Transverse colon (tissue), 4 donors: ENCODE measurements at regions not wholly inside any gene's neighbourhood (a gene's known extent, or its start where the extent isn't known, plus 50 kb on each side); places are given as distances from the start of the nearest gene placed in this dataset.
A peak's percentile ranks its signal among the peaks of the same experiment; 100 is the strongest.

Experiments used
- DNase-seq: peaks from one replicate; pipeline ENCODE4 v3.0.0-alpha.2; 2019
- H3K27ac ChIP-seq, 4 donors: fragments of 200-600 bp; sonication (generic); 2 replicates each; pipeline ENCODE4 v1.5.1; 2016 to 2018; ENCODE audit warnings: inconsistent platforms in 4 of 4
- H3K27me3 ChIP-seq: fragments of 200-600 bp; sonication (generic); 2 replicates; pipeline ENCODE4 v1.5.1; 2017; ENCODE audit warnings: inconsistent platforms
- H3K36me3 ChIP-seq, 4 donors: fragments of 200-600 bp; sonication (generic); 2 replicates each; pipeline ENCODE4 v1.5.1; 2017 to 2019; ENCODE audit warnings: inconsistent platforms in 4 of 4
- H3K4me1 ChIP-seq, 4 donors: fragments of 200-600 bp; sonication (generic); 2 replicates each; pipeline ENCODE4 v1.5.1; 2017 to 2020; ENCODE audit warnings: inconsistent platforms in 4 of 4
- H3K4me3 ChIP-seq, 4 donors: fragments of 200-600 bp; sonication (generic); 1 replicate in 1 of 4; 2 replicates in 3 of 4; pipeline versions ENCODE4 v1.5.1 to v1.6.1; 2017 to 2019; ENCODE audit warnings: inconsistent platforms in 4 of 4
- H3K9me3 ChIP-seq, 2 donors: fragments of 200-600 bp; sonication (generic); 2 replicates each; pipeline ENCODE4 v1.5.1; 2017 to 2019; ENCODE audit warnings: inconsistent platforms in 2 of 2
- CTCF ChIP-seq, 5 experiments: fragments of 200-600 bp in 3 of 5; fragments of 450-650 bp in 2 of 5; sonication (generic) in 3 of 5; IDR thresholded peaks; 1 replicate in 2 of 5; 2 replicates in 3 of 5; pipeline ENCODE4 v1.5.1; 2016 to 2017; ENCODE audit warnings: antibody characterized with exemption in 5 of 5, inconsistent platforms in 3 of 5, mild to moderate bottlenecking in 2 of 5, moderate library complexity in 1 of 5
- EP300 ChIP-seq: sonication (generic); formaldehyde crosslinking; IDR thresholded peaks from one replicate; pipeline ENCODE4 v1.6.1; 2017; ENCODE audit warnings: antibody characterized with exemption, low read depth
- POLR2A ChIP-seq: fragments of 450-650 bp; IDR thresholded peaks from one replicate; pipeline ENCODE4 v1.6.1; 2016; ENCODE audit warnings: antibody characterized with exemption, mild to moderate bottlenecking, moderate library complexity
- POLR2AphosphoS5 ChIP-seq, 3 donors: sonication (generic); formaldehyde crosslinking; IDR thresholded peaks; one replicate each; pipeline ENCODE4 v1.6.1; 2016; ENCODE audit warnings: antibody characterized with exemption in 3 of 3
- WGBS, 2 donors: methylation state at CpG; one replicate each; pipeline ENCODE4 v1.1.5; 2018; ENCODE audit warnings: low coverage in 1 of 2; 5-methylcytosine and 5-hydroxymethylcytosine counted together
- in situ Hi-C, 4 donors: fragments of 200-750 bp; cut with MboI; loops; one replicate each; pipeline versions ENCODE4 v1.15.0 to v1.15.1; 2017; ENCODE audit warnings: low sequenced_read_pairs in 3 of 4, low pct_ligation_motif_present in 1 of 4, low pct_unique_long_range_greater_than_20kb in 1 of 4
- intact Hi-C: fragments of 100-400 bp; cut with DNase I; formaldehyde crosslinking; loops from one replicate; pipeline ENCODE4 v1.15.1; 2023; ENCODE audit warnings: low total_unique reads

- intact Hi-C loops: no loop called here
- H3K9me3 ChIP-seq: no peaks in the 10 kb centered on the region
- H3K36me3 ChIP-seq: no peaks in the 10 kb centered on the region
- TF ChIP-seq CTCF (IDR thresholded peaks at IDR 0.05) (no peak), EP300 (no peak), POLR2A (no peak), POLR2AphosphoS5 (IDR thresholded peaks at IDR 0.05) (no peak)
- no peaks in the 10 kb centered on the region for H3K4me1 ChIP-seq
- H3K4me3 ChIP-seq: no peak overlapping the region
- no peak overlapping the region for H3K27ac ChIP-seq
- 79% methylated on average over 3 of the region's 3 CpGs; no CpG with 5 or more reads in 1 of the 2 donors for WGBS, 2 donors
- in situ Hi-C loops: no loop called here
- no peaks in the 10 kb centered on the region for H3K27me3 ChIP-seq
- no peak for DNase-seq
Observed at GRCh38 chr14:46008348-46008747, 643.2 kb downstream of the RPL10L start.

GRCh38 chr14:45998554-45998953 is 653.0 kb downstream of the RPL10L start:
- in situ Hi-C loops (no loop called here), intact Hi-C loops (no loop called here)
- H3K4me1 ChIP-seq: no peaks in the 10 kb centered on the region
- no peak overlapping the region for H3K4me3 ChIP-seq
- no peak for TF ChIP-seq EP300
- TF ChIP-seq CTCF (IDR thresholded peaks at IDR 0.05): no peak
- no peak for TF ChIP-seq POLR2AphosphoS5 (IDR thresholded peaks at IDR 0.05)
- no peak for TF ChIP-seq POLR2A
- no peaks in the 10 kb centered on the region for H3K27me3 ChIP-seq
- no peaks in the 10 kb centered on the region for H3K36me3 ChIP-seq
- H3K9me3 ChIP-seq: no peaks in the 10 kb centered on the region
- no peak for DNase-seq
- WGBS, 2 donors: 65 to 76% methylated on average over 2 of the region's 2 CpGs
- no peak overlapping the region for H3K27ac ChIP-seq

- in situ Hi-C loops (no loop called here), intact Hi-C loops (no loop called here)
- H3K36me3 ChIP-seq: no peaks in the 10 kb centered on the region
- H3K4me1 ChIP-seq: no peaks in the 10 kb centered on the region
- H3K9me3 ChIP-seq: no peaks in the 10 kb centered on the region
- TF ChIP-seq EP300: no peak
- TF ChIP-seq CTCF (IDR thresholded peaks at IDR 0.05): peak in 1 of 5 experiments; percentile 35
- H3K4me3 ChIP-seq: no peak overlapping the region
- DNase-seq: no peak
- no peaks in the 10 kb centered on the region for H3K27me3 ChIP-seq
- WGBS, 2 donors: 81 to 90% methylated on average over 3 of the region's 3 CpGs
- no peak overlapping the region for H3K27ac ChIP-seq
Observed at GRCh38 chr14:45990252-45990651, 661.3 kb downstream of the RPL10L start.

GRCh38 chr14:45976001-45976400 is 675.6 kb downstream of the RPL10L start:
- Histone ChIP-seq H3K27ac (no peak overlapping the region), H3K27me3 (no peaks in the 10 kb centered on the region), H3K4me1 (no peaks in the 10 kb centered on the region), H3K4me3 (no peak overlapping the region), H3K9me3 (no peaks in the 10 kb centered on the region), H3K36me3 (no peaks in the 10 kb centered on the region)
- in situ Hi-C loops: no loop called here
- intact Hi-C loops: no loop called here
- no peak for DNase-seq
- no peak for TF ChIP-seq EP300
- TF ChIP-seq POLR2AphosphoS5 (IDR thresholded peaks at IDR 0.05): no peak
- TF ChIP-seq POLR2A: no peak
- no peak for TF ChIP-seq CTCF (IDR thresholded peaks at IDR 0.05)
- WGBS, 2 donors: 75 to 81% methylated on average over 2 of the region's 2 CpGs
